ENCODE measurements at regions not wholly inside any gene's neighbourhood (a gene's known extent, or its start where the extent isn't known, plus 50 kb on each side); places are given as distances from the start of the nearest gene placed in this dataset.

- 88 to 98% methylated on average over 4 of the region's 4 CpGs for WGBS, 2 donors
- Histone ChIP-seq H3K27me3 (no peaks in the 10 kb centered on the region), H3K27ac (no peak overlapping the region), H3K36me3 (ENCODE audit: low read depth, missing control alignments) (no peaks in the 10 kb centered on the region), H3K4me3 (no peak overlapping the region), H3K4me1 (no peaks in the 10 kb centered on the region), H3K9me3 (no peaks in the 10 kb centered on the region)
- DNase-seq = no peak
- intact Hi-C loops (cut with DNase I; ENCODE audit: low total_unique reads) = no loop called here
- TF ChIP-seq CTCF (IDR thresholded peaks at IDR 0.05) (no peak), POLR2A (IDR thresholded peaks at IDR 0.05) (no peak)
These were observed 109.1 kb downstream of the ELAPOR2 start for GRCh38 chr7:86950360-86950759.

- DNase-seq = no peak
- H3K4me1 ChIP-seq = no peaks in the 10 kb centered on the region
- TF ChIP-seq POLR2A (IDR thresholded peaks at IDR 0.05) (no peak), CTCF (IDR thresholded peaks at IDR 0.05) (no peak)
- no peaks in the 10 kb centered on the region for H3K36me3 ChIP-seq (ENCODE audit: low read depth, missing control alignments)
- no peaks in the 10 kb centered on the region for H3K27me3 ChIP-seq
- H3K9me3 ChIP-seq = no peaks in the 10 kb centered on the region
- no peak overlapping the region for H3K4me3 ChIP-seq
- WGBS, 2 donors = 81 to 83% methylated on average over 2 to 3 of the region's 3 CpGs
- H3K27ac ChIP-seq = no peak overlapping the region
- intact Hi-C loops (cut with DNase I; ENCODE audit: low total_unique reads) = no loop called here
These were observed 109.6 kb downstream of the ELAPOR2 start for GRCh38 chr7:86949779-86950260.

GRCh38 chr7:86949052-86949778 lies 110.2 kb downstream of the ELAPOR2 start:
- intact Hi-C loops (cut with DNase I; ENCODE audit: low total_unique reads) = no loop called here
- Histone ChIP-seq H3K36me3 (ENCODE audit: low read depth, missing control alignments) (no peaks in the 10 kb centered on the region), H3K4me1 (no peaks in the 10 kb centered on the region), H3K27ac (no peak overlapping the region), H3K9me3 (no peaks in the 10 kb centered on the region), H3K4me3 (no peak overlapping the region), H3K27me3 (no peaks in the 10 kb centered on the region)
- TF ChIP-seq POLR2A (IDR thresholded peaks at IDR 0.05) (no peak), CTCF (IDR thresholded peaks at IDR 0.05) (no peak)
- DNase-seq = no peak
- WGBS, 2 donors = 83 to 90% methylated on average over 2 to 7 of the region's 7 CpGs

- 38 to 44% methylated on average over 1 of the region's 1 CpG for WGBS, 2 donors
- H3K27ac ChIP-seq = no peak overlapping the region
- no peaks in the 10 kb centered on the region for H3K9me3 ChIP-seq
- H3K4me3 ChIP-seq = no peak overlapping the region
- H3K27me3 ChIP-seq = no peaks in the 10 kb centered on the region
- no peaks in the 10 kb centered on the region for H3K4me1 ChIP-seq
- no peaks in the 10 kb centered on the region for H3K36me3 ChIP-seq (ENCODE audit: low read depth, missing control alignments)
- TF ChIP-seq CTCF (IDR thresholded peaks at IDR 0.05) (no peak), POLR2A (IDR thresholded peaks at IDR 0.05) (no peak)
- intact Hi-C loops (cut with DNase I; ENCODE audit: low total_unique reads) = no loop called here
- no peak for DNase-seq
These were observed 111.5 kb downstream of the ELAPOR2 start for GRCh38 chr7:86947929-86948328.

- H3K4me1 ChIP-seq = no peaks in the 10 kb centered on the region
- TF ChIP-seq CTCF (IDR thresholded peaks at IDR 0.05) = no peak
- TF ChIP-seq POLR2A (IDR thresholded peaks at IDR 0.05) = no peak
- H3K27me3 ChIP-seq = no peaks in the 10 kb centered on the region
- WGBS, 2 donors = 80 to 96% methylated on average over 1 of the region's 1 CpG
- H3K36me3 ChIP-seq (ENCODE audit: low read depth, missing control alignments) = no peaks in the 10 kb centered on the region
- H3K4me3 ChIP-seq = no peak overlapping the region
- no peak for DNase-seq
- intact Hi-C loops (cut with DNase I; ENCODE audit: low total_unique reads) = no loop called here
- H3K9me3 ChIP-seq = no peaks in the 10 kb centered on the region
- no peak overlapping the region for H3K27ac ChIP-seq
These were observed 116.0 kb downstream of the ELAPOR2 start for GRCh38 chr7:86943447-86943846.
